ENCODE measurements at regions not wholly inside any gene's neighbourhood (a gene's known extent, or its start where the extent isn't known, plus 50 kb on each side); places are given as distances from the start of the nearest gene placed in this dataset.

DNA sequence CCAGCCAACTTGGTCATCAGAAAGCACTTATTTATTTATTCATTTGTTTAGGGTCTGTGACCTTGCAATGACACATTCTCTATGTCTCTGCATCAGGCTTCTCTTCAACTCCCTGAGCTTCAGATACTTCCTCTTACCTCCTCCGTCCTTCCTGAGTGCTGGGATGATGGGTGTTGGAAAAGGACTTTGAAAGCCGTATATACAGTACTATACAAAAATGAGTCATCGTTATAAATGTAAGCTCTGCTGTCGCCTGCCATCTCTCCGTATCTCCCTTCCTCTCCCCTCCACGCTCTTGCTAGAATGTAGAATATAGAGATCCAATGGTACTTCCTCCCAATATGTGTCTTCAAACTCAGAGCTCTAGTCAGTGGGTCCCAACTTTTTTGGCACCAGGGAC, 91.9 kb upstream of the SALL4 start:
- H2BK5ac ChIP-seq (ENCODE audit: low read depth, low read length) = no peak overlapping the region
- H2AK5ac ChIP-seq (ENCODE audit: low read depth, low read length) = no peak overlapping the region
- H2BK120ac ChIP-seq (replicated peaks; ENCODE audit: low read depth, low read length) = no peak overlapping the region
- FAIRE-seq (no peak), DNase-seq (ENCODE audit: low read depth in 1 of 2, low spot score in 2 of 2) (no peak)
- no peak overlapping the region for H3K23ac ChIP-seq (ENCODE audit: insufficient read length)
- no peak overlapping the region for H3K4ac ChIP-seq (replicated peaks; ENCODE audit: insufficient read length, low read depth, low read length)
- H3K4me2 ChIP-seq (ENCODE audit: insufficient read depth in 1 of 2, low read depth in 2 of 2, low read length in 2 of 2) = no peak overlapping the region
- peaks cover 3 to 9% (median 6%) of the 10 kb centered on the region in 4 experiments; a peak in 5 of 7 replicates for H3K4me1 ChIP-seq (replicated peaks in 1 of 4; ENCODE audit: control insufficient read depth in 3 of 4, insufficient read depth in 4 of 4, low read length in 3 of 4)
- H2BK20ac ChIP-seq (ENCODE audit: low read length) = no peak overlapping the region
- TF ChIP-seq CEBPB (IDR thresholded peaks at IDR 0.05; ENCODE audit: low read depth, low read length) = no peak
- no peak for TF ChIP-seq RBBP5 (IDR thresholded peaks at IDR 0.05; ENCODE audit: borderline replicate concordance, low read depth, low read length)
- no peak for TF ChIP-seq SIN3A (conservative IDR thresholded peaks at IDR 0.05 in 1 of 2, IDR thresholded peaks at IDR 0.05 in 1 of 2; ENCODE audit: low read depth in 1 of 2, low read length in 2 of 2)
- no peak for TF ChIP-seq RAD21 (IDR thresholded peaks at IDR 0.05 in 1 of 2, conservative IDR thresholded peaks at IDR 0.05 in 1 of 2; ENCODE audit: low read depth in 2 of 2, low read length in 2 of 2)
- TF ChIP-seq, protein P1, sequence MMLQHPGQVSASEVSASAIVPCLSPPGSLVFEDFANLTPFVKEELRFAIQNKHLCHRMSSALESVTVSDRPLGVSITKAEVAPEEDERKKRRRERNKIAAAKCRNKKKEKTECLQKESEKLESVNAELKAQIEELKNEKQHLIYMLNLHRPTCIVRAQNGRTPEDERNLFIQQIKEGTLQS (IDR thresholded peaks at IDR 0.05; ENCODE audit: insufficient read depth, low read depth, low read length) = no peak
- no peak for TF ChIP-seq CTBP2 (IDR thresholded peaks at IDR 0.05; ENCODE audit: borderline replicate concordance, insufficient read depth, insufficient read length, low read length)
- no peak for TF ChIP-seq KDM5A (IDR thresholded peaks at IDR 0.05; ENCODE audit: low read length)
- TF ChIP-seq HDAC6 (IDR thresholded peaks at IDR 0.05; ENCODE audit: low read depth, low read length) = no peak
- no peak for TF ChIP-seq POLR2AphosphoS5 (IDR thresholded peaks at IDR 0.05; ENCODE audit: low read depth, low read length)
- no peak for TF ChIP-seq TAF1 (IDR thresholded peaks at IDR 0.05; ENCODE audit: low read depth, low read length)
- no peak for TF ChIP-seq BACH1 (IDR thresholded peaks at IDR 0.05; ENCODE audit: low read length)
- TF ChIP-seq, protein P2, sequence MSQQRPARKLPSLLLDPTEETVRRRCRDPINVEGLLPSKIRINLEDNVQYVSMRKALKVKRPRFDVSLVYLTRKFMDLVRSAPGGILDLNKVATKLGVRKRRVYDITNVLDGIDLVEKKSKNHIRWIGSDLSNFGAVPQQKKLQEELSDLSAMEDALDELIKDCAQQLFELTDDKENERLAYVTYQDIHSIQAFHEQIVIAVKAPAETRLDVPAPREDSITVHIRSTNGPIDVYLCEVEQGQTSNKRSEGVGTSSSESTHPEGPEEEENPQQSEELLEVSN (IDR thresholded peaks at IDR 0.05) = no peak
- H3K56ac ChIP-seq (replicated peaks; ENCODE audit: insufficient read length, low read depth, low read length) = no peak overlapping the region
- WGBS, 2 experiments (ENCODE audit: extremely low coverage in 1 of 2, insufficient coverage in 1 of 2, insufficient read length in 1 of 2, insufficient replicate concordance in 2 of 2, low coverage in 1 of 2, low lambda C conversion rate in 2 of 2, missing lambda C conversion rate in 1 of 2) = 85% methylated on average over 6 of the region's 6 CpGs; no CpG with 5 or more reads in 1 of the 2 experiments
- H3K79me2 ChIP-seq (ENCODE audit: control insufficient read depth in 1 of 2, insufficient read depth in 2 of 2, low read length in 2 of 2) = no peaks in the 10 kb centered on the region
- no peaks in the 10 kb centered on the region for H3K23me2 ChIP-seq (ENCODE audit: low read depth, low read length)
- POLR2A ChIA-PET (ENCODE audit: partially characterized antibody) = interaction anchor here (0.6 kb wide), 1 partner anchor 81 kb away, joined by 4 read pairs; no protein-coding TSS in a partner anchor
- no peak overlapping the region for H3K18ac ChIP-seq (ENCODE audit: extremely low read depth, low read length)
- H4K20me1 ChIP-seq (replicated peaks in 1 of 2; ENCODE audit: control insufficient read depth in 1 of 2, insufficient read depth in 2 of 2, low read length in 2 of 2) = no peaks in the 10 kb centered on the region
- no peaks in the 10 kb centered on the region; a peak in 1 of 4 replicates for H3K9me3 ChIP-seq (ENCODE audit: insufficient read depth in 2 of 2, low read depth in 1 of 2, low read length in 1 of 2)
- no peak overlapping the region for H3K27ac ChIP-seq (ENCODE audit: low read depth, low read length)
- H3K14ac ChIP-seq (ENCODE audit: insufficient read length) = no peak overlapping the region
- no peak overlapping the region for H2AFZ ChIP-seq (ENCODE audit: low read length)
- H3K36me3 ChIP-seq (ENCODE audit: control insufficient read depth in 2 of 4, insufficient read depth in 4 of 4, low read length in 3 of 4) = no peaks in the 10 kb centered on the region
- no peak overlapping the region for H3K4me3 ChIP-seq (ENCODE audit: extremely low read depth in 1 of 4, insufficient read depth in 2 of 4, low read depth in 3 of 4, low read length in 4 of 4)
- CTCF ChIA-PET (ENCODE audit: partially characterized antibody) = interaction anchor here (0.7 to 1.5 kb wide), 4 partner anchors 9 to 94 kb away, joined by 3 to 4 read pairs (median 3); no protein-coding TSS in a partner anchor
- no peak overlapping the region for H2BK12ac ChIP-seq (ENCODE audit: low read depth, low read length)
- H4K8ac ChIP-seq (ENCODE audit: extremely low read depth, insufficient read depth, low read length) = no peak overlapping the region
- H2BK15ac ChIP-seq (ENCODE audit: low read length) = no peak overlapping the region
- H4K5ac ChIP-seq (ENCODE audit: insufficient read length, low read depth, low read length) = no peak overlapping the region
- H4K91ac ChIP-seq (replicated peaks; ENCODE audit: insufficient read length, low read length) = no peak overlapping the region
- no peak overlapping the region for H3K9ac ChIP-seq (replicated peaks in 1 of 4; ENCODE audit: extremely low read depth in 1 of 4, low read depth in 3 of 4, low read length in 3 of 4)
- H3K79me1 ChIP-seq (ENCODE audit: low read depth, low read length) = no peaks in the 10 kb centered on the region
- no peaks in the 10 kb centered on the region for H3K27me3 ChIP-seq (replicated peaks in 1 of 4; ENCODE audit: control insufficient read depth in 3 of 4, extremely low read depth in 1 of 4, insufficient read depth in 3 of 4, low read length in 3 of 4)

Measured in H1 (cell line).